ENCODE measurements at regions not wholly inside any gene's neighbourhood (a gene's known extent, or its start where the extent isn't known, plus 50 kb on each side); places are given as distances from the start of the nearest gene placed in this dataset.
"Not testable (repeated sequence)": the region's sequence is repeated elsewhere in the genome, so short reads cannot be mapped to it uniquely, and the experiment has no call there.

DNA sequence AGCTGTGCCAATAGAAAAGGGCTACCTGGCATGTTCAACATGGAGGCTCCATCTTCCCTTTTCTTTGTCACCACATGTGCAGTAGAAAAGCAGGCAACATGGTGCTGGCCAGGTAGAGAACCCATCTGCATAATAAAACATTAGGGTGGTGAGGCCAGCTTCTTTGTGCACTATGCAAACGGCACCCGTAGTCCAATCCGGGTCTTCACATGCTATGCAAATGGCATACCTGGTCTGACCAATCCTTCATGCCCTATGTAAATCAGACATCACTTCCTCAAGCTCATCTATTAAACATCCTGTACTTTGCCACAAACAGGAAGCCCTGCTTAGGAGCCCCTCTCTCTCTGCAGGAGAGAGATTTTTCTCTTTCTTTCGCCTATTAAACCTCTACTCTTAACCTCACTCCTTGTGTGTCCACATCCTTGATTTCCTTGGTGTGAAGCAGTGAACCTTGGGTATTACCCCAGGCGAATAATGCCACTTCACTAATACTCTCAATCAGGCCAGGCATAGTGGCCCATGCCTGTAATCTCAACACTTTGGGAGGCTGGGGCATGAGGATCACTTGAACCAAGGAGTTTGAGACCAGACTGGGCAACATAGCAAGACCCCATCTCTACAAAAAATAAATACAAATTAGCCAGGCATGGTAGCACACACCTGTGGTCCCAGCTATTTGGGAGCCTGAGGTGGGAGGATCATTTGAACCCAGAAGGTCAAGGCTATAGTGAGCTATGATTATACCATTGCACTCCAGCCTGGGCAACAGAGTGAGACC, 111.3 kb upstream of the MRI1 start:
- no peak for DNase-seq (ENCODE audit: low read depth)

DNA sequence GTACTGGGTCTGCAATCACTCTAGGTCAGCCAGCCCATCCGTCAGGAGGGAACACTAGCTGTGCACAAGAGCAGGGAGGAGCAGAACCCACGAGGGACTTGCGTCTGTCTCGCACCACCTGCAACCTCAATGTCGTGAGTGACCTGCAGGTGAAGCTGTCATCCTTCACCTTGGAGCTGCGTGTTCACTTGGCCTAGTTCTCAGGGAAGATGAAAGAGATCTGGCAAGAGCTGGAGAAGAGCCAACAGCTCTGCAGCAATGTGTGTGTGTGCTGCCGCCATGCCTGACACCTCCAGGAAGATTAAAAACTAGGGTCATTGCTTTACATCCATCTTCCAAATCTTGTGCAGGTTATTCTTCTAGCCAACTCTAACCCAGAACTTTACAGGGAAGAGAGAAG, 117.6 kb upstream of the MRI1 start:
- no peak for DNase-seq (ENCODE audit: low read depth)

DNA sequence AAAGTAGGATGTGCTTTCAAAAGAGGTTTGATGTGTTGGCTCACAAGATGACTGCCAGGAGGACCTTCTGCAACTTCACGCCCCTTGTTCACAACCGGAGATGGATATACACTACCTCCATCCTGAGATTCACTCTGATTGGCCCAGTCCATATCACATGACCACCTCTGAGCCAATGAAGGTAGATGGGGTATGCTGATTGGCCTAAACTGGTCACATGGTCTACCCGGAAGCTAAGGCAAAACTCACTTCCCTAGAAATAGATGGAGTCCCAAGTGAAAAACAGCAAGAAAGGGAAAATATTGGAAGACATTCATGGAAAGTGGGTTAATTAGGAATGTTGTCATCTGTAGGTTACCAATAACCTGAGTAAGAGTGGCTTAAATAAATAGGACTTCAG, 119.7 kb upstream of the MRI1 start:
- no peak for DNase-seq (ENCODE audit: low read depth)

DNA sequence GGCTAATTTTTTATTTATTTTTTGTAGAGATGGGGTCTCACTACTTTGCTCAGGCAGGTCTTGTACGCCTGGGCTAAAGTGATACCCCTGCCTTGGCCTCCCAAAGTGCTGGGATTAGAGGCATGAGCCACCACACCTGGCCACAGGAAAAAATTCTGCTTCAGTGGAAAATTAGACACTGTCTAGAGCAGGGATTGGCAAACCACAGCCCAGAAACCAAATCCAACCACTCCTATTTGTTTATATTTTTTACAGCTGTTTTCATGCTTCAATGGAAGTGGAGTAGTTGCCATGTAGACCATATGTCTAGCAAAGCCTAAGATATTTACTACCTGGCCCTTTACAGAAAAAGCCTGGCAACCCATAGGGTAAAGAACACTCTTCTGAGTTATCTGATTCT, 123.7 kb upstream of the MRI1 start:
- no peak for DNase-seq (ENCODE audit: low read depth)

DNA sequence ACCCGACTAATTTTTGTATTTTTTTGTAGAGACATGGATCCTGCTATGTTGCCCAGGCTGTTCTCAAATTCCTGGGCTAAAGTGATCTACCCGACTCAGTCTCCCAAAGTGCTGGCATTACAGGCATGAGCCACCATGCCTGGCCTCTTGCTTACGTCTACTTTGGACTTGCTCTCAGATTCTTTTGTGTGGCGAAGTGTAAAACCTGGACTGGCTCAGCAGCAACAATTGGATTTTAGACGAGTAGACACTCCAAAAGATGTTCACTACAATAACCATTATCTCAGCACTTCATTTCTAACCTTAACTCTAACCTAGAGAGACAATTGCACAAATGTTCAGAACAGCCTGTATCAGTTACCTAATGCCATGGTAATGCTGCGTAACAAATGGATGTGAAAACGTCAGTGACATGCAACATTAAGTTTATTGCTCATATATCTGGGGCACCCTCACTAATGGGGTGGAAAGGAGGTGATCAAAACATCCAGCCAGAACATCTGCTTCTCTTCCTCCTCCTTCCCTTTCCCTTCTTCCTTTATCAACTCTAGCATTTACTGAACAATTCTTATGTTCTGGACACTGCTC, 124.9 kb upstream of the MRI1 start:
- DNase-seq (ENCODE audit: low read depth), result no peak

DNA sequence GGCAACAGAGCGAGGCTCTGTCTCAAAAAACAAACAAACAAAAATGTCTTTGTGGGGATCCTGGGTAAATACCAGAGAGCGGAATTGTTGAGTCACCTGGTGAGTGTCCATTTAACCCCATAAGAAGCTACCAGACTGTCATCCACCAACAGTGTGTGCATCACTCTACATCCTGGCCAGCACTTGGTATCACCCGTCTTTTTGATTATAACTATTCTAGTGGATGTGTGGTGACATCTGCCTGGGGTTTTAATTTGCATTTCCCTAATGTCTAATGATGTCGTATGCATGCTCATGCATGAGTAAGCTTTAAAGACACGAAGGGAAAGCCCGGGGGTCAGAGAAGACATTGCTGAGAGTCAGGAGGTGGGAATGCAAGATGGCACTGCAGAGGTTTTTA, 126.7 kb upstream of the MRI1 start:
- DNase-seq (ENCODE audit: low read depth), result no peak

DNA sequence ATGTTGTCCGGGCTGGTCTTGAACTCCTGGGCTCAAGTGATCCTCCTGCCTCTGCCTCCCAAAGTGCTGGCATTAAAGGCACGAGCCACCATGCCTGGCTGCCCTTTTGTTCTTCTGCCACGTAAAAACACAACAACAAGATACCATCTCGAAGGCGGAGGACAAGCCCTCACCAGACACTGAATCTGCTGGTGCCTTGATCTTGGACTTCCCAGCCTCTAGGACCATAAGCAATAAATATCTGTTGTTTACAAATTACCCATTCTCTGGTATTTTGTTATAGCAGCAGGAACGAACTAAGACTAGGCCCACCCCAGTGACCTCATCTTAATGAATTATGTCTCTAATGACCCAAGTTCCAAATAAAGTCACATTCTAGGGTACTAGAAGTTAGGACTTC, 128.4 kb upstream of the CACNA1A start:
- no peak for DNase-seq (ENCODE audit: low read depth)

DNA sequence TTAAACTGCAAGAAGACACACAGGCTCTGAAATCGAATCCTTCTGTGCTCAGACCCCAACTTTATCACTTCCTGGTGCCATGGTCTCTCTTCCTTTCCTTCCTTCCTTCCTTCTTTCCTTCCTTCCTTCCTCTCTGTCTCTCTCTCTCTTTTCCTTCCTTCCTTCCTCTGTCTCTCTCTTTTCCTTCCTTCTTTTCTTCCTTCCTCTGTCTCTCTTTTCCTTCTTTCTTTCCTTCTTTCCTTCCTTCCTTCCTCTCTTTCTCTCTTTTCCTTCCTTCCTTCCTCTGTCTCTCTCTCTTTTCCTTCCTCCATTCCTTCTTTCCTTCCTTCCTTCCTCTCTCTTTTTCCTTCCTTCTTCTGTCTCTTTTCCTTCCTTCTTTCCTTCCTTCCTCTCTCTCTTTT, 127.2 kb upstream of the CACNA1A start:
- DNase-seq (ENCODE audit: low read depth), result no peak

DNA sequence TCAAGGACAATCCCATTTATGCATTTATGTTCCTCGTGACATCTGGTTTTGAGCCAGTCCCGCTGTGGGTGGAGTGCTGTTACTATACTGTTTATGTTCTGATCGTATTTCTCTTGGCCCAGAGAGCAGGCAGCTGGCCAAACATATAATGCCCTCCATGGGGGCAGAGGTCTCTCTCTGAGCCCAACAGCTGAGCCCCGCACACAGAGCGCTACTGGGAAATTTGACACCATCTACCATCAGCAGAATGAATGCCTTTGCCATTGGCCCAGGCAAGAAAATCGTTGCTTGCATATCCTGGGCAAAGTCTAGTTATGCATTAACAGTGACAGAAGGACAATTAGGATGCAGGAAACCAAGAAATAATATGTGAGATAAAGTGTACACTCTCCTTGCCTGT, 126.8 kb upstream of the CACNA1A start:
- peak; percentile 62 for DNase-seq (ENCODE audit: low read depth)

DNA sequence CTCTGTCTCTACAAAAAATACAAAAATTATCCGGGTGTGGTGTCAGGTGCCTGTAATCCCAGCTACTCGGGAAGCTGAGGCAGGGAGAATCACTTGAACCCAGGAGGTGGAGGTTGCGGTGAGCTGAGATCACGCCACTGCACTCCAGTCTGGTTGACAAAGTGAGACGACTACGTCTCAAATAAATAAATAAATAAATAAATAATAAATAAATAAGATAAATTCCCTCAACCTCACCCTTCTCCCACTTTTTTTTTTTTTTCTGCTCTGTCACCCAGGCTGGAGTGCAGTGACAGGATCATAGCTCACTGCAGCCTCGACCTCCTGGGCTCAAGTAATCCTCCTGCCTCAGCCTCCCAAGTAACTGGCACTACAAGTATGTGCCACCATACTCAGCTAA, 125.9 kb upstream of the CACNA1A start:
- DNase-seq (ENCODE audit: low read depth), result not testable (repeated sequence)

DNA sequence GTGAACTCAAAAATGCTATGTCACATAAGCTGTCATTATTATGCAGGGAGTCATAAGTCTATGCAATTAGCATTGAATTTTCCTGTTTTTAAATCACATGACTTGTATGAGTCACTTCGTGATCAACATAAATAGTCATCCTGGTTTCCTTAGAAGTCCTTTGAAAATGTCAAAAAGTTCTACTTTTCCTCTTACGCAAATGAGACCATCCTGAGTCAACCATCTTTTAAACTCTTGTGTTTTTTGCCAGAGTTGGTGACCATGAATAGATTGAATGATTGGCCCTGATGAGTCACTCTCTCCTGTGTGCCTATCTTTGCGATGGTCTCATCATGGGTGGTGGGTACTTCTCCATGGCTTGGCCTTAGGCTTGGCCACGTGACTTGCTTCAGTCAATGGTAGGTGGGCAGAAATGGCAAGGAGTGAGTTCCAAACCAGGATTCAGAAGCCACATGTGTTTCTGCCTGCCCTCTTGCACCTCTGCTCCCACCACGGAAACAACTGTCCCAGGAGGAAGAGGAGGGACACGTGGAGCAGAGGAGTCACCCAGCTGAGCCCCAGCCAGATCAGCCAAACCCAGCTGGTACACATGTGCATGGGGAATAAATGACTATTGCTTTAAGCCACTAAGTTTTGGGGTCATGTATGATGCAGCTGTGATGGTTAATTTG, 123.5 kb upstream of the CACNA1A start:
- peak; percentile 78 for DNase-seq (ENCODE audit: low read depth)

DNA sequence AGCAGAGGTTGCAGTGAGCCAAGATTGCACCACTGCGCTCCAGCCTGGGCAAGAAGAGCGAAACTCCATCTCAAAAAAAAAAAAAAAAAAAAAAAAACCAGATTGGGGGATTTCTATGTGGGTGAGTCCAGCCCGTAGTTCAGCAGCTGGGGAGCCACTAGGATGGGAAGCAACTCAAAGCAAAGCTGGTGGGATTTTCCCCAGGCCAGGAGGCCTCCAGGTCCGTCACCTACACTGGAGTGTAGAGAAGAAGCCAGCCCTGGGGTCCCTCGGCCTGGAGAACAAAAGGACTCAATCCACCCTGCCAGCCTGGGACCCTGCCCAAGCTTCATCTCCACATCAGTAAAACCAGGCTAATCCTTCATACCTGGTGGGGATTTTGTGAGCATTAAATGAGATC, 121.3 kb upstream of the CACNA1A start:
- DNase-seq (ENCODE audit: low read depth), result no peak

DNA sequence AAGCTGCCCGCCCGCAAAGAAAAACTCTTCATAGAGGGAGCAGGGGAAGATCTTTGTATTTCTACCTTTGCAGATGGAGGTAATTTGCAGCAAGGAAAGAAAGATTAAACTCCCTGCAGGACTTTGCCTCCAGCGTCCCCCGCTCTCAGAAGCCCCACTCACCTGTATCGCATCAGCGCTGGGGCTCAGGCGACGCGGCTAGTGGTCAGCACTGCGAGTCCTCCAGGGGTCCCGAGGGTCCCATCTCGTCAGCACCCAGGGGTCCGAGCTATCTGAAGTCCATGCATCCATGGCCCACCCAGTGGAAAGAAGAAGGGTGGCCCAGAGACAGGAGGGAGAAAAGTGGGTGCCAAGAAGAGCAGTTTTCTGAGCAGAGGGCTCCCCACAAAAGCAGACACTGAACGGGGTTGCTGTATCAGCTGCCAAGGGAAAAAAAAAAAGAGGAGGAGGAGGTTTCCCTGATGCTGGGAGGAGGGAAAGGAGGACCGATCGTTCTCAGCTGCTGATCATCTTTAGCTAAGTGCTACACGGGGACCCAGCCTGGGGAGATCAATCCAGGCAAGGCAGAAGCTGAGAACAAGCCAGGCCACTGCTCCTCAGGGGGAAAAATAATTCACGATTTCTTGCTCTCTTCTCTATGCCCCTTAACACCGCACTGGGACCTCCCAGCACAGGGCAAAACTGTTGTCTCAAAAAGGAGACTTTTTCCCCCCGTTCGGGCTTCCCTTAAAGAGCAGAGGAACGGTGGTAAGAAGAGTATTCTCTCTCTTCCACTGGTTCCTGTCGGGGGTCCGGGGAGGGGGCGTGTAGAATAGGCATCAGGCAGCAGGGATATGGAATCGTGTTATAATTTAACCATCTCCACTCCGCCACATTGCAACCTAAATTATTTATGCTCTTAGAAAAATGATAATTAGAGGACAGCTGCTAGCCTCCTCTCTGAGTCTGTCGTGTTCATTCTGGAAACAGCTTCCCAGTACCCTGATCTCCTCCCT, 117.7 kb upstream of the CACNA1A start:
- no peak for DNase-seq (ENCODE audit: low read depth)

DNA sequence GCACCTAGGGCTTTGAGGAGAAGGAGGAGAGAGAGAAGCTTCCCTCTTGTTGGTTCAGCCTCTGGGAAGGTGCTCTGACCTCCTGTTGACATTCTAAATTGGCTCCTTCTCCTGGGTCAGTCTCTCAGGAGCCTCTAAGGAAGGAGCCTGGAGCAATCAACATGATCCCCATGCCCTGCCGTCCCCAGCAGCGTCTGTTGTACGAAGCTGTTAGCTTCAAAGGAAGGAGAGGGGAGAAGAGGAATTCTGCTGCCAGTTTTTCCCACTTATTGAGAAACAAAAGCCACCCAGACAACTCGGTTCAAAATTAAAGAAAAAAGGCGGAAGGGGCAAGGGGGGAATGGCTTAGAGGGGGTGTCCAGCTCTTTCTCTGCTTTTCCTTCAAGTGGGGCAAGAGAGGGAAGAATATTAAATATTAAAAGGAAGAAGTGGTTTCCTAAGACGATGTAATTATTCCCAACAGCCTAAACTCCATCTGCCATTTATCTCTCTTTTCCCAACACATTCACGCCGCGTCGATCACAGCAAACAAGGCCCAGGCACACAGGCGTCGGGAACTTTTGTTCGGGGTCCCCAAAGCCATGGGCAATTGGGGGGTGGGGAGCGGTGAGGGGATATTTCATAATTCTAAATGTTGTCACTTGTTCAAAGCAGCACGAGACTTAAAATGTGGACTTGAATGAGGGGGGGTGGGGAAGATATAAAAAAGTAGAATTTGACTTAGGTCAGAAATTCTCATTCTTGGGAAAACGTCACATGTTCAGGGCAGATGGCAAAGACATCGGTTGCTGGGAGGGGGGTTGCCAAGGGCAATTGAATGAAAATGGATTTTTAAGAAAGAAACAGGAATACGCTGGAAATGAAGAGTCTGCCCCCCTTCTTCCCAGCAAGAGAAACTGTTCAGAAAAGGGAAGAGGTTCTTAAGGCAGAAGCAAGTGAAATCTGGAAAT, 116.8 kb upstream of the CACNA1A start:
- no peak for DNase-seq (ENCODE audit: low read depth)

DNA sequence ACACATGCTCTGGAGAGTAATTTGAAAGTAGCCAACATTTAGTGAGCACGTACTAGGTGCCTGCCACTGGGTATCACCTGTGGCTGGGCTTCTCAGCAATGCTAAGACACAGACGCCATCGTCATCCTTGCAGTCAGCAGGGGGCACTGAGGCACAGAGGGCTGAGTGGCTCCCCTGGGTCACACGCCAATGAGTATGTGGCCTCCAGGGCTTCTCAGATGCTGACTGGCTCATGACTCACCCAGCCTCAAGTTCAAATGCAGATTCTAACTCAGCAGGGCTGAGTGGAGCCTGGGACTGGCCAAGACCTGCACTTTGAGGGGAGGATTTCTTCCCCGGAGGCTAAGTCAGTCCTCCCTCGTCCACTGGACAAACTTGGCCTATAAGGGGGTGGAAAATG, 115.1 kb upstream of the CACNA1A start:
- DNase-seq (ENCODE audit: low read depth), result peak; percentile 97

DNA sequence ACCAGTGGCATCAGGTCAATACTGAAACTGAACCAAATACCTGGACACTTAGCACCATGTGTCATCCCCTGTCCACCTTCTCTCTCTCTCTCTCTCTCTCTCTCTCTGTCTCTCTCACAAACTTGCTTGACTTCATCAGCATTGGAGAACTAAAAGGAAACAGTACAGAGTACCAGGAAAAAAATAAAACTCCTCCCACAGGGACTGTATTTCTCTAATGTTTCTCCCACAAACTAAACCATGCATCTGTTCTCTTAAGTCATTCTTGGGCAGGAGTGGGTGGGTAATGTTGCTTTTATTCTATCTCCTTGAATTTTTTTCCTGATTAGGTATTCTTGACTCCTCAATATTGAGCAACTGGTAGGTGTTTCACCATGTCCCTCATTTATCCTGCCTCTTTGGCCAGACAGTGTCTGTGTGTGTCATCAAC, 112.9 kb upstream of the CACNA1A start:
- no peak for DNase-seq (ENCODE audit: low read depth)

DNA sequence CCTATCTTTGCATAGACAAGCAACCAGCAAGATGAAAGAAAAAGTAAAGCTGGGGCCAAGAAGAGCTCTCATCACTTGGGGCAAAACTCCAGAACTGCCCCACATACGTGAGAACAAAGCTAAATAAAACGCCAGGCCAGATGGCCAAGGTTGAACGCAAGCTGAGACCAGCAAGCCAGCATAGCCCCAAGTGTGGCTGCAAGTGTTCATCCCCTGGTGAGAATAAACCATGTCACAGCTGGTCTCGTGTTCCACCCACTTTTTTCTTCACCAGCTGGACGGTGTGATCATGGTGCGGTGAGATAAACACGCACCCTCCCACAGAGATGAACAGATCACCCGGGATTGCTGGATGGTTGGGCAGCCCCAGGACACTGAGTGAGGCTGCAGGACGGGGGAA, 109.6 kb upstream of the CACNA1A start:
- no peak for DNase-seq (ENCODE audit: low read depth)

DNA sequence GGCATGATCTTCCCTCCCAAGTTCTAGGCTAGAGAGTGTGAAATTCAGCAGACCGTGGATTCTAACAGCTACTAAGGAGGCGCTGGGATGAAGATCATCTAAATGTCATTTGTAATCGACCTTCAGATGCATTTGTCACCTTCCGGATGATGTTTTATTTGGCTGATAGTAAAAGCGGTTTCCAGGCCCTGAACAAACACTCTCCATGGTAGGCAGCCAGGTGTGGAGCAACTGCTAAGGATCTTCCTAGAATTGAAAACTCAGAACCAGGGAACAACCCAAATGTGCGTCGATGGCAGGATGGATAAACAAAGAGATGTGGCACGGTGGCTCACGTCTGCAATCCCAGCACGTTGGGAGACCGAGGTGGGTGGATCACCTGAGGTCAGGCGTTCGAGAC, 107.2 kb upstream of the CACNA1A start:
- no peak for DNase-seq (ENCODE audit: low read depth)

DNA sequence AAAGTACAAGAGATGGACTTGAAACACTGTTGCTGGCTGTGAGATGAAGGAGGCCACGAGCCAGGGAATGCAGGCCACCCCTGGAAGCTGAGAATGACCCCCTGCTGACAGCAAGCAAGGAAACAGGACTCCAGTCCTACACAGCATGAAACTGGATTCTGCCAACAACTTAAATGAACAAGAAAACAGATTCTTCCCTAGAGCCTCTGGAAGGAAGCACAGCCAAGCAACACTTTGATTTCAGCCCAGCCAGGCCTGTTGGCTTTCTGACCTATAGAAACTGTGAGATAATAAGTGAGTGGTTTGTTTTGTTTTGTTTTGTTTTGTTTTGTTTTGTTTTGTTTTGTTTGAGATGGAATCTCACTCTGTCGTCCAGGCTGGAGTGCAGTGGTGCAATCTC, 105.3 kb upstream of the CACNA1A start:
- DNase-seq (ENCODE audit: low read depth), result no peak

DNA sequence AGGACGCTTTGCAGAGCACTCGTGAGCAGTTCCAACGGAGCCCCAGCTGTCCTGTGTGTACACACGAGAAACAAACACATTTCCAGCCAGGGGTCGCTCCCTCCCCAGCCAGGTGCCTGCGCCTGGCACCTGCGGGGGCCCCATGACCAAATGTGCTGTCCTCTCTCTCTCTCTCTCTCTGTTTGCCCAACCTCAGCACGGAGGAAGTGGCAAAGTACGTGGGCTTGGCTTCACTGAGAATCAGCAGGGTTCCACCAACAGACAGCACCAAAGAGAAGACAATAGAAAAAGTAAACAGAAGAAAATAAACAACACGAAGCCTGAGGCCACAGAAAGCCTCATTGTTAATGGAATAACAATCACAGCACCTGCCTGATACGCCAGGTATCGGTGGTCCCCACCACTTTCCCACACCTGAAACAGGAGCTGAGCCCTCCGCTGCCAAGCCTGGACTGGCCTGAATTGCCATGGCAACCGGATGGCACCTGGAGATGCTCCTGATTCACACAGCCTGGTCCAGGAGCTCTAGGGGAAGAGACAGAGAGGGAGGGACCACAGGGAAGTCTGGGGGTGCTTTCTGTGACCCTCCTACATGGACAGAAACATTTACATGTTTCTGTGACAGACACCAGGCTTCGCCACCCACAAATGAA, 103.9 kb upstream of the CACNA1A start:
- no peak for DNase-seq (ENCODE audit: low read depth)

DNA sequence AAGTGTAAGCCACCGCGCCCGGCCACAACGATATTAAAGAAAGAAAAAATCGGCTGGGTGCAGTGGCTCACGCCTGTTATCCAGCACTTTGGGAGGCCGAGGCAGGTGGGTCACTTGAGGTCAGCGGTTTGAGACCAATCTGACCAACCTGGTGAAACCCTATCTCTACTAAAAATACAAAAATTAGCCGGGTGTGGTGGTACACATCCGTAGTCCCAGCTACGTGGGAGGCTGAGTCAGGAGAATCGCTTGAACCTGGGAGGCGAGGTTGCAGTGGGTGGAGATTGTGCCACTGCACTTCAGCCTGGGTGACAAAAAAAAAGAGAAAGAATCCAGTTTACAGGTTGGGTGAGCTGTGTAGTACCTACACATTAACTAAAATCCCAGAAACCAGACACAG, 99.9 kb upstream of the CACNA1A start:
- DNase-seq (ENCODE audit: low read depth), result no peak
